ENCODE measurements at regions not wholly inside any gene's neighbourhood (a gene's known extent, or its start where the extent isn't known, plus 50 kb on each side); places are given as distances from the start of the nearest gene placed in this dataset.

DNA sequence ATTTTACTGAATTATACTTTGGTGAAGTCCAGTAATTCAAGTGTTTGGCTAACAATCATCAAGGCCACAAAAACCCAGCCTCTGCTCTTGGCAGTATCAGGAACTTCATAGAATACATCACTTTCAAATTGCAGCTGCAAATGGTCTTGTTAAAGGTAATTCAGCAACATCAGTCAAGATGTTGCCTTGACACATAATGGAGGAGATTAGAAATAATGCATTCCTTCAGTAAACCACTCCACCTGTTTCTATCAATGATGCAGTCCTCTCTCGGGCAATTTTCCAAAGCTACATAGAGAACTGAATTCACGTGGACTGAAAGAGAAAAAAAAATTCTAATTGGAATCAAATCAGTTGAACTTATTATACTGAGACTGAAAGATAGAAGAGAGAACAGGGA, 279.3 kb downstream of the VGLL3 start:
- DNase-seq = no peak

DNA sequence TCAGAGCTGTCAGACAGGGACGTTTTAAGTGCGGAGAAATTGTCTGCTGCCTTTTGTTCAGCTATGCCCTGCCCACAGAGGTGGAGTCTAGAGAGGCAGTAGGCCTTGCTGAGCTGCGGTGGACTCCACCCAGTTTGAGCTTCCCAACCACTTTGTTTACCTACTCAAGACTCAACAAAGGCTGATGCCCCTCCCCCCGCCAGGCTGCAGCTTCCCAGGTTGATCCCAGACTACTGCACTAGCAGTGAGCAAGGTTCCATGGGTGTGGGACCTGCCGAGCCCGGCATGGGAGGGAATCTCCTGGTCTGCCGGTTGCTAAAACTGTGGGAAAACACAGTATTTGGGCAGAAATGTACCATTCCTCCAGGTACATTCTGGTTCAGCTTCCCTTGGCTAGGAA, 282.1 kb downstream of the VGLL3 start:
- no peak for DNase-seq

DNA sequence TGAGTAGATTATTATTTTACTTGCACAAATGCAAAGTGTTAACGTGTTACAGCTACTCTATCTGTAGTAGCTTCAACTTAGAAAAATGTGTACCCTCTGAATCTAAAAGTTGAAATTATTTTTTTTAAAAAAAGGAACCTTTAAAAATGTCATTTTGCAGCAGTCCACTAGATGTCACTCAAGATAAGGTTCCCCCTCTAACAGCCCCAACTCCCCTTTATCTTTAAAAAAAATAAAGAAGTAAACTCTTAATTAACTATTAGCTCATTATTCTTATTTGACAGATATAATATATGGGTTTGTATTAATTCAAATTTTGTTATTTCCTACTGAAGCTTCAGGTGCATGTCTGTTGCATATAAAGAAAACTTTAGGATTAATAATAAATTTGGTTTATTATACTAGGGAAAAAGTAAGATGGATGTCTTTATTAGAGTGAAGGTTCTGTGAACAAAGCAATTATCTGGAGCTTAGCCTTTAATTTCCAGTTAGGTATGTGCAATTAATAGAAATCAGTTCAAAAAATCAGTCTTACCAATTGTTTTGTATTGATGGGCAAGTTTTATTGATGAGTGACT, 288.5 kb downstream of the VGLL3 start:
- peak; percentile 10 for DNase-seq

DNA sequence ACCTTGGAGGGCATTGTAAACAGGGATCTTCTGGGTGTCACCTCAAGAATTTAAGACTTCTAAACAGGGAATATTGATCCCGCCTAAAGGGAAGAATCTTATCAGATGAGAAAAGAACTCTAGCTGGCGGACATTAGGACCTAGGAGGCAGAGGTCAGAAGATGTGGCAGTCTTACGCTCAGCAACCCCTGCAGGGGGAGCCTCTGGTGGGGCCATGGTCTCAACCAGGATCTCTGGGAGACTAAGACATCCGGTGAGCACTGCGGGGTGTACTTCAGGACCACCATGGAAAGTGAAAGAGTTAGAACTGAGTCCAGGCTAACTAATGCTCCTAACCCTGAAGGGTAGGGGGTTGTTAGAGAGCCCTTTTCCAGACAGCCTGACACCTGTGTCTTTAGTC, 295.2 kb downstream of the VGLL3 start:
- peak; percentile 21 for DNase-seq

DNA sequence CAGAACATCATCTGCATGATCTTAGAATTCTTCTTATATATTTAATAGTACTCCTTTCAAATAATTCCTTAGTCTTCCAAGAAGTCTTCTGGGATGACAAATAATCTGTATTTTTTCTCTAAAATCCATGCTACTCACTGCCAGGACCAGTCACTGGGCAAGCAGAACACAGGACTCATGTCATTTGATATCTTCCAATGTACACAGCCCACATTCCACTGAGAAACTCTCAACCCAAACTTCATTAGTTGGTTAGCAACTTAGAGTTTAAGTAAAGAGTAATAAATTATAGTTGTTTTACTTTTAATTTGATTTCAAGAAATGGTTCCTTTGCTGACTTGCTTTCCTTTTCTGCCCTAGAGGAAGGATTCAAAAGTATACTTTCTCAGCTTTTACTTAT, 317.0 kb downstream of the VGLL3 start:
- no peak for DNase-seq

DNA sequence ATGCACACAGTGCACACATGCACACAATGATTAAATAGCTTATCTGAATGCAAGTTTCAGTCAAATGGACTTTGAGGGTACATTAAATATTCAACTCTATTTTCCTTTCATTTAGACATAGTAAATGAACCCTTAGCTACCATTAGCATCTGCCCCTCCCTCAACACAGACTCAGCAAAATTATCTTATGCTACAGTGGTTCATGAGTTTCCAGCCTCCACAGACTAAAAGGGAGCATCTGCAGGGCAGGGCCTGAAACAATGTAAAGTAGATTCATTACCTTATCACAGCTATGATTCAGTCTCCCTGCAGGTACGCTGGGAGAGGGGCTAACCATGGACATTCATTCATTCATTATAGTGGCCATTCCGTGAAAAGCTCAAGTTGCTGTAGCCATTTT, 329.1 kb downstream of the VGLL3 start:
- DNase-seq = no peak

DNA sequence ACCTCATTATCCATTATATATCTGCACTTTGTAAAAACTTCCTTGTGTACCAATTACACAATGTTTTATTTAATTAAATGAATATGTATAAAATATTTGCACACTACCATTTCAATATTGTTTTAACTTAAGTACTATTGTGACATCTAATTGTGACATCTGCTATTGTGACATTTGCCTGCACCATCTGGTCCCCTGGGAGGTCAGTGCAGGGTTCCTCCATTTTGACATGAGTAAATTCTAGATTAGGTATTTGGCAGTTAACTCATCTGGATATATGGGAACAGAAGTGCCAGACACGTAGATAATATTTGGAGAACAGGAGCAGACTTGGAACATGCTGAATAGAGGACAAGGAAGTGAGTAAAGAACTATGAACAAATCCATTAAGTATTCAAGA, 332.1 kb downstream of the VGLL3 start:
- peak; percentile 1 for DNase-seq

DNA sequence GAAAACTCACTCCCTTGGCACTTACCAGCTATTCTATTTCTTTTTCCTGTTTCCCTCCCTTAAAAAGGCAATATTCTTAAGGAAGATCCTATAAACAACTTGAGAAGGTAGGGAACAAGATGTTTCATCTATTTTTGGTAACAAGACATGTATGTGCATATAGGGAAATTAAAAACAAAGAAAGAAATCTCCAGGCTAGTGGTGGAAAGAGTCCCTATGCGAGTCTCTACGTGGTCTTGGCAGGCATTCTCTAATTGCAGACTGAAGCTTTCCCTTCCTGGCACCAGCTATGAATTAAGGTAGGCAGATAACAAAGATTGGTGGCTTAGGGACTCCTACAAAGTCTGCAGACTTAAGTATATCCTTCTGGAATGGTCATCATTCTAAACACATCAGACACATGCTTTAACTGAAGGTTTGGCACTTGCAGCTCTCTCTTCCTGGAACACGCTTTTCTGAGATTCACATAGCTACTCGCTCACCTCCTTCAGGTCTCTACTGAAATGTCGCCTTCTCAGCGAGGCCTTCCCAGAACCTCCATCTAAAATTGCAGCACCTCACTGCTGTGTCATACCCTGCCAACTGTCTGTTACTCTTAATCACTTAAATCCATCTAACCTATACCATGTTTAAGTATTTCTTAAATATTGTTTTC, 336.0 kb downstream of the VGLL3 start:
- no peak for DNase-seq

DNA sequence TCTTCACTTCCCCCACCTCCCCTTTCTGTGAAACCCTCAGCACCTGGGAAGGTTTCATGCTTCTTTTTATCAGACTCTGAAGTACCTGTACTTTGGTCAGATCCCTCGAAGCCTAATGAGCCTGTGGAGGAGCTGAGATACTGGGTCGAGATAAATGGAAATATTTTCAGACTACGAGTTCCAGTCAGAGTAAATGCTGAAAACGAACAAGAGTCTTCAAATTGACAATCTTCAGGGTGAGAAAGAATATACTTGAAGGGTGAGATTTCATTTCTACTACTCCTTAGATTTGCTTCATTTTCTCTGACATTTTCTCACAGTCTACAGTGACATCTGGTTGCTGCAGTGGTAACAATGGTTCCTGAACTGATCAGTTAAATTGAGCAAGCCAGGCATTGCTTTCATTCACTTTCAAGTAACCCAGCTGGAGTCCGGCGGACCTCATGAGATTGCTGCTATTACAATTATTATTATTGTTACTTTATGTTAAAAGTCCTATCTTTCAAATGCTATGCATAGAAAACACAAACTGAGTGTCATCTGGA, 337.2 kb downstream of the VGLL3 start:
- no peak for DNase-seq

DNA sequence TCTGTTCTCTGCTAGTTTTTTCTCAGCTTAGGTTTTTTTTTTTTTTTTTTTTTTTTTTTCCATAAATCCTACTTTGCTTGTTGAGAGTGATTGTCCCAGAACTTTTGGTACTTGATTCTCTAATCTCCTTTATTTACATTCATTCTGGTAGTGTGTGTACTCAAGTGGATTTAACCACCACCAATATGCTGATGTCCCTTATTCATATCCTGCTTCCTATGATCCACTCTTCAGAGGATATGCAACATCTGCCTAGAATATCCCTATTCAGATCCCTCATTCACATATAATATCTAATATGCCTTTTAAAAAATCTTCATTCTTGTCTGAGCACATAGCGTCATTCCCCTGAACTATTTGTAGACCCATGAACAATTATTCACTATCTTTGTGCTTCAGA, 342.9 kb downstream of the VGLL3 start:
- no peak for DNase-seq

DNA sequence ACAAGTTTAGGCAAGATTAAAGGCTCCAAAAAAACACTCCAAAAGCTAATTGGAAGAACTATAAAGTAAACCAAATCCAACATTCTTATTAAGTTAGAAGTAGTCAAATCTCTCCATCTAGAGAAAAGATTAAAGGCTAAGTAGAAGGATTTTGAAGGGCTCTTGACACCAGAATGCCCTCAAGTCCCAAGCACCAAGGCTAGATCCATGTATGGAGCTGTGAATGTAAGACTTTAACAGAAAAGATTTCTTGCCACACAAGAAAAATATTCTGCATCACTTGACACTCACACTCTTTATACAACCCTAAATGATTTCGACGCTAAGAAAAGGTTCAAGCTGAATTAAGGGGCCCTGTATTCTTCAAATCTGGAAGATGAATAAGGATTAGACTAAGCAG, 345.2 kb downstream of the VGLL3 start:
- no peak for DNase-seq

DNA sequence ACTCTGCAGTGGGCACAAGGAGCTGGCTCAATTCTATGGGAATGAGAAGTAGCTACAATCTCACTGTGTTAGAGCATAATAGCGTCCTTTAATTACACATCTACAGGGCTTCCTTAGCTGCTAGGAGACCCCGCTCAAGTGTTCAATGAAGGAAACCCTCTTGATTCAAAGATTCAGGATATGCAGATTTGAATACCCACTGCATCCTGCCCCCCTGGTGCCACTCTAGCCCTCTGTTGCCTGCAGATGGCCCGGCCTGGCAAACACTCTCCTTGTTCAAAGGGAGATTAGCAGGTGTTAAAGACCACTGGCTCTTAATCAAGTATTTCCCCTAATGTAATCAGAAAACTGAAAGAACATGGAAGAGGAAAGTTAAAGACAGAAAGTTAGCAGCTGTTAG, 356.6 kb downstream of the VGLL3 start:
- no peak for DNase-seq

DNA sequence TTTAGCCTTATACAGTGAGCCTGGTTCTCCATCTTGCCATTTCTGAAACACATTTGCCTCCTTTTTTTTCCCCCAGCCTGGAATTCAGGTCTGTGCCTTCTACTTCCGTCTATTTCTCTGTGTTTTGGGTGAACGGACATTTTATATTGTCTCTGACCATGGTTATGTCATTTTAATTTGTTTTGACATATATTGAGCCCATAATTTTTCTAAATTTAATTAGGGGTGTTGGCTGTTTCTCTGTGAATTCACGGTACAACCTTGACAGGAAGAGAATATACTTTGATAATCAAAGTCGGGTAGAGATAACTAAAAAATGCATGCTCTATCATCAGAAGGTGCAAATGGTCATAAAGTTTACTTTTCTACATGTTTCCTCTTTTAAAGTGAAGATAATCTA, 361.4 kb downstream of the VGLL3 start:
- DNase-seq = no peak

DNA sequence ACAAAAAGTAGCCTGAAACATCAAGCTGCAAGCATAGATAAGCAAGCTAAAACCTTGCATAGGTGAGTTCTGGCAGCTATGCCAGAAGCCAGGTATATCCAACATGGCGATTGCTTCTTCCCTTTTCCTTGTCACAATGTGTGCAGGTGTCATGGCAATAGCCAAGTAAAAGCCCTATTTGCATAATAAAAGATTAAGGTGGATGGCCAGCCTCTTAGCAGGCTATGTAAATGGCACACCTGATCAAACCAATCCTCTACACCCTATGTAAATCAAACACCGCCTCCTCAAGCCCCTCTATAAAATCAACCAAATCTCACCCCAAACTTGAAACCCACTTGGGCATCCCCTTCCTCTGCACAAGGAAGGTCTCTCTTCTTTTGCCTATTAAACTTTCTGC, 366.8 kb downstream of the VGLL3 start:
- no peak for DNase-seq

DNA sequence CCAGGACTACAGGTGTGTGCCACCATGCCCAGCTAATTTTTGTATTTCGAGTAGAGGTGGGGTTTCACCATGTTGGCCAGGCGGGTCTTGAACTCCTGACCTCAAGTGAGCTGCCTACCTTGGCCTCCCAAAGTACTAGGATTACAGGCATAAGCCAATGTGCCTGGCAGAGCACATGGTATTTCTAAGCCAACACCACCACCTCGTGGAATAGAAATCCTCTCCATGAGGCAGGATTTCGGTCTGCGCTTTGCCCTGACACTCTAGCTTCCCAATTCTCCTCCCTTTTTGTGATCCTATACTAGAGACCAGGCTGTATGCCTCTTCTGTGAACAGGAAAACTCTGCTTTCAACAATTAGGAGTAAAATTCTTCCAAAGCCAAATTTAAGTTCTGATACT, 372.2 kb downstream of the VGLL3 start:
- DNase-seq = peak; percentile 0

DNA sequence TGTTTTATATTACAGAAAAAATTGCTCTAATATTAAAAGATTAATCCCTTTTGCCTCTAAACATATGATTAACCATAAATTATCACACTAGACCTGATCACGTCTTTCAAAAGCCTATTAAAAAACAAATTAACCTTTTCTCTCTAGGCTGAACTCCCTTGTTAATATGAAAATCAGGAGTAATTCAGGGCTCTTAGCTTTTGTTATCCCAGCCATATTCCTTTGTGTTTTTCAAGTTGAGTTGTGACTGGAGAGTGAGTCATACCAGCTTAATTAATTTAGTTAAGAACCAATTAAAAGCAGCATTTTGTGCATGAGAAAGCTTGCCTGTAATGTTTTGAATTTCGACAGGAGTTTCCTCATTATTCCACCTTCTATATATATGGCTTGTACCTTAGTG, 385.8 kb downstream of the VGLL3 start:
- DNase-seq = no peak

DNA sequence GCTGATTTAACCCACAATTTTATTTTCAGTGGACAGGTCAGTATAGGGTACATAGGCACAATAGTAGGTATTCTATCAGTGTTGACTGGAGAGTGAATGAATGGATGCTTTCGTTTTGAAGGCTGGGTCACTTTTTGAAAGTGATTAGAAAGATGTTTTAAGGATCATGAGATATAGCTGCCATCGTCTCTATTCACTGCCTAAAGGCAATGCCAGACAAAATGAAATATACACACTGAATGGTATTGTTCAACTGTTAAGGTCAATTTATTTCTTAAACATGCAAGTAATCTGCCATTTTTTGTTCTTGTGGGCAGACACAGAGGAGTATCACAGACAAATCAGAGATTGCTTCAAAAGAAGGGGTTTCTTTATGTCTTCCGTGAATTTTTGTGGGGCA, 395.3 kb downstream of the VGLL3 start:
- no peak for DNase-seq

DNA sequence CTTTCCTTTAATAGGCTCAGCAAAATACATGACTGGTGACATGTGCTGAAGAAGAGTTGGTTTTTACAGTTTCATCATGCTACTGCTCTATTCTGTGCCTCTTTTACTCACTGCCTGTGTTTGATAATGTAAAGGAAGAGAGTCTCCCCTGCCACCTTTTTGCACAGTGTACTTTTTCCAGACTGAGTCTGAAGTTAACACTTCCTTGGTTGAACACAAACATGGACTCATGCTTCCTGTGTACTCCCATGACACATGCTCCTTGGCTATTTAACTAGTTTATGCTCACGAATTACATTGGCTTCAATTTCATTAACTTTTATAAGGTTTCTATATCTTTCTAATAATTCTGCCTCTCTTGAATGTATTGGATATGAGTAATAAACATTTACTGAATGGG, 396.1 kb downstream of the VGLL3 start:
- no peak for DNase-seq

DNA sequence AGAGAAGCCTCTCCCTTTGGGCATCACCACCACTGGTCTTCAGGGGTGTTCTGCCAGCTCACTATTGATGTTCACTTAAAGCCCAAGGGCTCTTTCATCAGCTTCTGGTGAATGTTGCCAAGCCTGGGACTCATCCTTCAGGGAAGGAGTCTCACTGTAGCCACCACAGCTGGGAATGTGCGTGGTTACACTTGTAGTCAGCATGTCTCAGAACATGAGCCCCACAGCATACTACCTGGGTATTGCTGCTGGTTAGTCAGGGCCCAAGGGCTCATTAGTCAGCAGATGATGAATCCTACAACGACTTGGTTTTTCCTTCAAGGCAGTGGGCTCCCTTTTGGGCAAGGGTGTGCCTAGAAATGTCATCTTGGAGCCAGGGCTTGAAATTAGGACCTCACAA, 412.9 kb downstream of the VGLL3 start:
- no peak for DNase-seq

DNA sequence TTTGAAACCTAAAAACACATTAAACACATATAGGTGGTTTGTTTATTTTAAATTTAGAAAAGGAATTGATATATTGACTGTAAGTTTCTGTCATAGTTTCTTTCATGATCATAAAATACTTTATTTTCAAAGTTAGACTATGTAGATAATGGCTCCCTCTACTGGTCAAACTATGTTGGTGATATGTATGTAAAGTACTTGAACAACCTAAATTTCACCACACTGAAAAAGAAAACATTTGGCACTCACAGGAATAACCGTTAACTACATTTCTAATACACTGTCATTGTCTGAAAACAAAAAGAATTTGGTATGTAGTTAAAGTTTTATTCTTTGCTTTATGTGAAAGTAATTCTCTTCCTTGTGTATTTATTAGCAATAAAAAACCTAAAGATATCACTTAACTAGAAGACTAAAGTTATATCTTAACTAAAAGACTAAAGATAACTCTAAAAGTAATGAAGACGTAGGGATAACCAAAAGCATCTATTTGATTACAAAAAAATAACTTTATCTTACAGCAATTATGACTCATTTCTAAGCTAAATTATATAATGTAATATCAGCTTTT, 427.5 kb downstream of the VGLL3 start:
- DNase-seq = peak; percentile 75

DNA sequence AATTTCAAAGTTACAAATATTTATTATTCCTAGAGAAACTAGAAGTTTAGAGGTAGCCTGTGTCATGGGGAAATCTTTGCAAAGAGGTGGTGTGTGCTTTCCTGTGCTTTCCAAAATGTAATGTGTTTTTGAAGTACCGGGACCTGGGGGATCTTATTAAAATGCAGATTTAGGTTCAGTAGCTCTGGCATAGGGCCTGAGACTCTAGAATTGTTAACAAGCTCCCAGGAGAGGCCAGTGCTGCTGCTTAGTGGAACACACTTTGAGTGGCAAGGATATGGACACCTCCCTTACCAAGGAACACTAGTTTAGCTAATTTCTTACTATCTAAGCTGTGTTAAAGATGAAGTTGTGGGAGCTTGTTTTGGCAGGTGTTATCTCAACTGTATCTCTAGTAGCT, 428.9 kb downstream of the VGLL3 start:
- DNase-seq = no peak

DNA sequence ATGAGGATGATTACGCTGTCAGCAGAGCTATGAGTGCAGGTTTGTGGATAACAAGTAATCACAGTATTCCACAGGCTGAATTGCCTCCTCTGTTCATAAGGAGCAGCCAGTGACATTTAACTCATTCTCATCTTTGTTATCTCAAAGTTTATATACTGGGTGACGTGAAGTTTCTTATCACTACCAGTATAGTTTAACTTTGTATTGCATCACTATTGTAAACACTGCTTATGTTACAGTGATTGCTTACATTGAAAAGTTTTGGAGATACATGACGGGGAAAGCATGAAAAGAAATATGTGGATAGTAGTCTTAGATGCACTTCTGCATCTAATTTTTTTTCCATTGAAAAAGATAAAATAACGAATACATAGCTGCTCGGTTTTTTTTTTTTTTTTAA, 429.7 kb downstream of the VGLL3 start:
- no peak for DNase-seq

DNA sequence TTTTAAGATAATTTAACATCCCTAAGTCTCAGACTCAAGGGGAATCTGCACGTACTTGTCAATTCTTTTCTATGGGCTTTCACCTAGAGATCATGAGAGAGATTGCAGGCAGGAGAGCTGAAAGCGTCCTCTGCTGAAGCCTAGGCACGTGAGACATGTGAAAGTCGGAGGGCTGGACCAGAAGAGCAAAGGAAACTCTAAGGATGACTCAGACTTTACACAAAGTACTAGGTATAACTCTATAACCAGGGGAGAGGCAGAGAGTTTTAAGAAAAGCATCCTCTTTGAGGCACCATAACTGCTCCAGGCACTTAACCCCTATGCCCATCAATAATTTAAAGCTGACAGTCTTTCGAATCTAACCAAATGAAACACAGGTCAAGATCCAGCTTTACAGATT, 436.6 kb downstream of the VGLL3 start:
- no peak for DNase-seq

DNA sequence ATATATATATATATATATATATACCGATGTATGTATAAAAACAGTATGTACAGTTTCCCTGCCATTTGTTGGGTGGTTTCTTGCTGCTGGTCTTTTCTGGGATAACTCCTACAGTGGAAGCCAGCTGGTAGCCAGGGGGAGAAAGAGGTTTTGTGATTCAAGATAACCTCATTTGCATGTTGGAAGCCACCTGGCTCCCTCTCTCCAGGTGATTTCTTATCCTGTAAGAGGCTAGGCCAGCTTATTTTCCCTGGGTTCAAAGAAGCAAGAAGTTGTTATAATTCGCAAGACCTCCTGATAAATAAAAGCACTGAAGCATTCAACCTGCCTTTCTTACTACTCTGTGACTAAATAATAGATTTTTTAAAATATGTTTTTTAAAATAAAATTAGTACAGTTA, 443.3 kb downstream of the VGLL3 start:
- DNase-seq = no peak

DNA sequence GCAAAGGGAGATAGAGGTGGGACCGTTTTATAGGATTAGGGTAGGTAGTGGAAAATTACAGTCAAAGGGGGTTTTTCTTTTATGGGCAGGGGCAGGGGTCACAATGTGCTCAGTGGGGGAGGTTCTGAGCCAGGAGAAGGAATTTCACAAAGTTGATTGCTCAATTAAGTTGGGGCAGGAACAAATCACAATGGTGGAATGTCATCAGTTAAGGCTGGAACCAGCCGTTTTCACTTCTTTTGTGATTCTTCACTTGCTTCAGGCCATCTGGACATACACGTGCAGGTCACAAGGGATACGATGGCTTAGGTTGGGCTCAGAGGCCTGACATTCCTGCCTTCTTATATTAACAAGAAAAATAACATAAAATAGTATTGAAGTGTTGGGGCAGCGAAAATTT, 453.8 kb downstream of the VGLL3 start:
- DNase-seq = no peak
